ES-I3 (cell line): ENCODE measurements at regions not wholly inside any gene's neighbourhood (a gene's known extent, or its start where the extent isn't known, plus 50 kb on each side); places are given as distances from the start of the nearest gene placed in this dataset.

Source experiments
- H3K36me3 ChIP-seq: 2 replicates; pipeline ENCODE4 v1.6.1; 2013; ENCODE audit warnings: mild to moderate bottlenecking, low read length, control low read depth, moderate library complexity; ENCODE audit not compliant: insufficient read depth
- H3K4me1 ChIP-seq: 2 replicates; pipeline ENCODE4 v1.6.1; 2013; ENCODE audit warnings: mild to moderate bottlenecking, control low read depth, low read length; ENCODE audit not compliant: insufficient read depth
- H3K9ac ChIP-seq: 2 replicates; pipeline ENCODE4 v1.6.1; 2013; ENCODE audit warnings: low read depth, mild to moderate bottlenecking, low read length, moderate library complexity
- H3K9me3 ChIP-seq: 2 replicates; pipeline ENCODE4 v1.6.1; 2013; ENCODE audit warnings: mild to moderate bottlenecking, low read length, moderate library complexity; ENCODE audit not compliant: control insufficient read depth, insufficient read depth

GRCh38 chr9:13397661-13398060 lies 118.2 kb upstream of the MPDZ start:
- no peaks in the 10 kb centered on the region for H3K36me3 ChIP-seq
- H3K9ac ChIP-seq: no peak overlapping the region
- no peaks in the 10 kb centered on the region for H3K9me3 ChIP-seq
- H3K4me1 ChIP-seq: no peaks in the 10 kb centered on the region

DNA sequence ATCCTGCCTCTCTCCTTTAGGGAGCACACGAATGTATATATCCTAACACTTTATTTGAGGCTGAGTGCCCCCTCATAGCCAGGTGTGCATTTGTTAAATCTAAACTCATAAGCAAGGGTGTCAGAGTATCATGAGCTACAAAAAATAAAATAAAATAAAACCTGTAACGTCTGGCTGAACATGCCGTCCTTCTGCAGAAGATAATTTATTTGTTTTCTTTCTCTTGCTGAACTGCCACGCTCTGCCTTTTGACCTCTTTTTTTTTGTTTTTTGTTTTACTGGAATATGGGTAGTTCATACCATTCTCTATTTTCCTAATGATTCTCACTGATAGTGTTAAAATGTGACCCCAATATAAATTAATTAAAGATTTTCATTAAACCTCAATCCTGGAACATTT lies 117.7 kb upstream of the MPDZ start:
- no peak overlapping the region for H3K9ac ChIP-seq
- no peaks in the 10 kb centered on the region for H3K36me3 ChIP-seq
- no peaks in the 10 kb centered on the region; the same call in 1 of the 2 replicates for H3K9me3 ChIP-seq
- H3K4me1 ChIP-seq: no peaks in the 10 kb centered on the region

GRCh38 chr9:13396418-13396817 lies 116.9 kb upstream of the MPDZ start:
- no peaks in the 10 kb centered on the region for H3K36me3 ChIP-seq
- no peaks in the 10 kb centered on the region; the same call in none of the 2 replicates for H3K9me3 ChIP-seq
- H3K9ac ChIP-seq: no peak overlapping the region
- no peaks in the 10 kb centered on the region for H3K4me1 ChIP-seq

GRCh38 chr9:13395156-13395555 lies 115.7 kb upstream of the MPDZ start:
- no peaks in the 10 kb centered on the region for H3K4me1 ChIP-seq
- no peak overlapping the region for H3K9ac ChIP-seq
- H3K36me3 ChIP-seq: no peaks in the 10 kb centered on the region
- no peaks in the 10 kb centered on the region; the same call in none of the 2 replicates for H3K9me3 ChIP-seq

- Histone ChIP-seq H3K4me1 (no peaks in the 10 kb centered on the region), H3K36me3 (no peaks in the 10 kb centered on the region), H3K9ac (no peak overlapping the region), H3K9me3 (no peaks in the 10 kb centered on the region; the same call in none of the 2 replicates)
These were observed 108.7 kb upstream of the MPDZ start for GRCh38 chr9:13388157-13388556.

DNA sequence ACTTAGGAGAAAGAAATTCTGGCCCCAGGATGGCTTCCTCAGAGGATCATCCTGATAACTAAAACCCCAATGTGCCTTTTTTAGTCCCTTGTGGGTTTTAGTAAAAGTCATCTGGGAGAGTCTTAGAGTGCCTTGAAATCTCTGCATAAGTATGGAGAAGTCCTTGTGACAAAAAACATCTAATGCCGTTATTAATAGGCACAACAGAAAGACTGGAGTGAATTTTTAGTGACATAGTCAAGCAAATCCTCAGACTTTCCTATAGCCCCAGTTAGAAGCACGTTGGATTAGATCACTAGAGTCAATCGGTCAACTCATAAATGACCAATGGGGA lies 108.2 kb upstream of the MPDZ start:
- no peaks in the 10 kb centered on the region for H3K4me1 ChIP-seq
- H3K9ac ChIP-seq: no peak overlapping the region
- no peaks in the 10 kb centered on the region; the same call in none of the 2 replicates for H3K9me3 ChIP-seq
- no peaks in the 10 kb centered on the region for H3K36me3 ChIP-seq

GRCh38 chr9:13386935-13387733 lies 107.6 kb upstream of the MPDZ start:
- Histone ChIP-seq H3K36me3 (no peaks in the 10 kb centered on the region), H3K9me3 (no peaks in the 10 kb centered on the region; the same call in 1 of the 2 replicates), H3K4me1 (no peaks in the 10 kb centered on the region), H3K9ac (no peak overlapping the region)

DNA sequence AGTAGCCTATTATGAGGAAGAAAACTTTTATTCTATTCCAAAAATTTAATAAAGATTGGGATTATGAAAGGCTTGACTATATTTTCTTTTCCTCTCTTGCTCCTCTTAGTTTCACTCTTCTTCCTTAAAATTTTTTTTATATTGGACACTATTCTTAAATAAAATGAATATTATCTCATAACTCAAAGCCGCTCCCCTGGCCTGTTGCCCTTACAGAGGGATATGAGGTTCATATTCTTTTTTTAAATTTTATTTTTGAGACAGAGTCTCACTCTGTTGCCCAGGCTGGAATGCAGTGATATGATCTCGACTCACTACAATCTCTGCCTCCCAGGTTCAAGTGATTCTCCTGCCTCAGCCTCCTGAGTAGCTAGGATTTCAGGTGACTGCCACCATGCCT lies 106.8 kb upstream of the MPDZ start:
- Histone ChIP-seq H3K36me3 (no peaks in the 10 kb centered on the region), H3K9me3 (no peaks in the 10 kb centered on the region; the same call in 1 of the 2 replicates), H3K9ac (no peak overlapping the region), H3K4me1 (no peaks in the 10 kb centered on the region)

DNA sequence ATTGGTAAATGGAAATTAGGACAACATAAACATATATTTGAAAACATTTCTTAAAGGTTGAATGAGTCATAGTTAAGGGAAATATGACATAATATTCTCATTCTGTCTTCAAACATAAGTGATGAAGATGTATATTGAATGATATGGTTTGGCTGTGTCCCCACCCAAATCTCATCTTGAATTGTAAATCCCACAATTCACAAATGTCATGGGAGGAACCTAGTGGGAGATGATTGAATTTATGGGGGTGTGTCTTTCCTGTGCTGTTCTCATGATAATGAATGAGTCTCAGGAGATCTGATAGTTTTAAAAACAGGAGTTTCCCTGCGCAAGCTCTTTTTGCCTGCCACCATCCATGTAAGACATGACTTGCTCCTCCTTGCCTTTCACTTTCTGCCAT lies 104.4 kb upstream of the MPDZ start:
- Histone ChIP-seq H3K4me1 (no peaks in the 10 kb centered on the region), H3K9ac (no peak overlapping the region), H3K9me3 (no peaks in the 10 kb centered on the region), H3K36me3 (no peaks in the 10 kb centered on the region)

DNA sequence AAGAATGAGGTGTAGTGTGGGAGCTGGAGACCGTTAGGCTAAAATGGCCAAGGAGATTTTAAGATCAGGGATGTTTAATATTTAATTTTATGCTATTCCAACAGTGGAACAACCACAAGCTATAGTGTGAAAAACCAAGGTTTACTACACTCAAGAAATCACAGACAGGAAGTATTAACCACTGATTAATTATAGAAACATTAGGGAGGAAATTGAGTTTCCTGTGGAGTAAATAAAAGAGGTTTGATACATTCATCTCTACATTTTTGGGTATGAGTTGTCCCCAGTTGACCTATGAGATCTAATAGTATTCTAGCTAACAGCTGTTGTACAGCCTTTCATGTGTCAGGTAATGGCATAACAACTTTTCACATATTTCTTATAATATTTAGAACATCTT lies 103.7 kb upstream of the MPDZ start:
- no peak overlapping the region for H3K9ac ChIP-seq
- H3K4me1 ChIP-seq: no peaks in the 10 kb centered on the region
- H3K36me3 ChIP-seq: no peaks in the 10 kb centered on the region
- H3K9me3 ChIP-seq: no peaks in the 10 kb centered on the region

DNA sequence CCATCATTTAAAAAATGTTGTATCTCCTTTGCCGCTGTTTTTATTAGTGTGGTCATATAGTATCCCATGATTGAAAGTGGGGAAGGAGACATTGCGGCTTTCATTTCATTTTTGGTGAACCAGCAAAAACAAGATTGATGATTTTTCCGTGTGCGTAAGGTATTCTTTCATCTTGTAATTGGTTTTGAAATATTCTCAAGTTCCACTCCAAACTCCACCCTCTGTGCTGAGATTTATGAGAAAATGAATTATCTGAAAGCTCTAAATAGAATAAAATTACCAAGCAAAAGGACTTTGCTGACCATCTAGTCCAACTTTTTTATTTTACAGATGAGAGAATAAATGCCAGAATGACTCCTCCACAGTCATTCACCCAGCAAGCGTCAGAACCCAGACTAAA lies 103.1 kb upstream of the MPDZ start:
- H3K9me3 ChIP-seq: no peaks in the 10 kb centered on the region
- H3K9ac ChIP-seq: no peak overlapping the region
- H3K4me1 ChIP-seq: no peaks in the 10 kb centered on the region
- H3K36me3 ChIP-seq: no peaks in the 10 kb centered on the region

- Histone ChIP-seq H3K9me3 (no peaks in the 10 kb centered on the region), H3K36me3 (no peaks in the 10 kb centered on the region), H3K4me1 (no peaks in the 10 kb centered on the region), H3K9ac (no peak overlapping the region)
These were observed 101.4 kb upstream of the MPDZ start for GRCh38 chr9:13380903-13381302.

GRCh38 chr9:13378154-13378553 lies 98.7 kb upstream of the MPDZ start:
- Histone ChIP-seq H3K36me3 (no peaks in the 10 kb centered on the region), H3K4me1 (no peaks in the 10 kb centered on the region), H3K9me3 (no peaks in the 10 kb centered on the region), H3K9ac (no peak overlapping the region)

DNA sequence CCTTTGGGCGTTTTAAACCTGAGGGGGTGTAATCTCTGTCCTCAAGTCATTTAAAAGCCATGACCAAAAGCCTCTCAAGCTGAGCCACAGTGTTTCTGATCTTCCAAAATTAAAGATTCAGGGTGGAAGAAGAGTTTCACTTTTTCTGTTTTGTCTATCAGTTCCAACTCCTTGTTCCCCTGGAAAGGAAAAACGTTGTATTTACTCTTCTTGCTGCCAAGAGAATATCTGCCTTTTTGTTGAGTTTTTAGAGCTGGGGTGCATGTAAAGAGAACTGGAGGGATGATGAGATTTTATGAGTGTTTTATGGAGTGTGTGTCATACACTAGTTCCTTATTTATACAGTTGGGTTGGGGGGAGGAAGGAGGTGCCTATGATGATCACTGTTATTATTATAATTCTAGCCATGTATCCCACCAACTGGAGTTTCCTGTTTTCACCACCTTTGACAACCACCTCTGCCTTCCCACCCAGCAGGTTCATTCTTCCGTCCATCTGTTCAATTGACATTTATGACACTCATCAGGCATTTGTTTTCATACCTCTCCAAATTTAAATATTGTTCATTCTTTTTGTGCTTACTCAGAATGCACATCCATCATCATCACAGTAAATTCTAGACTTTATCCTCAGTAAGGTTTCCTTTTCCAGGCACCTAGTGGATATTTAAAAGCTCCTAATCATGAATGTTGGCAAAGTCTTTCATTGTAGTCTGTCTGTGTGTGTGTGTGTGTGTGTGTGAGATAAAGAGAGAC lies 97.9 kb upstream of the MPDZ start:
- no peak overlapping the region for H3K9ac ChIP-seq
- H3K36me3 ChIP-seq: no peaks in the 10 kb centered on the region
- no peaks in the 10 kb centered on the region for H3K9me3 ChIP-seq
- no peaks in the 10 kb centered on the region for H3K4me1 ChIP-seq

GRCh38 chr9:13372510-13372909 lies 93.0 kb upstream of the MPDZ start:
- Histone ChIP-seq H3K4me1 (0 out of 2 replicates have a peak, but pooled peaks cover 7% of the 10 kb centered on the region), H3K36me3 (no peaks in the 10 kb centered on the region), H3K9me3 (no peaks in the 10 kb centered on the region), H3K9ac (no peak overlapping the region)
